ENCODE measurements at regions not wholly inside any gene's neighbourhood (a gene's known extent, or its start where the extent isn't known, plus 50 kb on each side); places are given as distances from the start of the nearest gene placed in this dataset.
"Not testable (repeated sequence)": the region's sequence is repeated elsewhere in the genome, so short reads cannot be mapped to it uniquely, and the experiment has no call there.

- H3K27ac Mint-ChIP-seq (ENCODE audit: unreplicated experiment) = no peak overlapping the region
- H3K27me3 Mint-ChIP-seq (ENCODE audit: low read depth) = peaks cover 8% of the 10 kb centered on the region
- TF ChIP-seq CTCF (IDR thresholded peaks at IDR 0.05) = no peak
- peaks cover 6% of the 10 kb centered on the region for H3K4me1 Mint-ChIP-seq (ENCODE audit: low read depth)
- H3K36me3 Mint-ChIP-seq (ENCODE audit: low read depth) = no peaks in the 10 kb centered on the region
- H3K9me3 Mint-ChIP-seq (ENCODE audit: low read depth) = no peaks in the 10 kb centered on the region
- no peak overlapping the region for H3K4me3 Mint-ChIP-seq (ENCODE audit: unreplicated experiment)
- no peak for DNase-seq (ENCODE audit: low spot score)
Measured at GRCh38 chr10:64690194-64690593, 1169.0 kb downstream of the REEP3 start.

- no peak for DNase-seq (ENCODE audit: low spot score)
- H3K4me3 Mint-ChIP-seq (ENCODE audit: unreplicated experiment) = no peak overlapping the region
- H3K27ac Mint-ChIP-seq (ENCODE audit: unreplicated experiment) = no peak overlapping the region
- no peaks in the 10 kb centered on the region for H3K9me3 Mint-ChIP-seq (ENCODE audit: low read depth)
- H3K27me3 Mint-ChIP-seq (ENCODE audit: low read depth) = peaks cover 6% of the 10 kb centered on the region
- no peak for TF ChIP-seq CTCF (IDR thresholded peaks at IDR 0.05)
- no peaks in the 10 kb centered on the region for H3K4me1 Mint-ChIP-seq (ENCODE audit: low read depth)
- no peaks in the 10 kb centered on the region for H3K36me3 Mint-ChIP-seq (ENCODE audit: low read depth)
Measured at GRCh38 chr10:64699244-64699643, 1178.0 kb downstream of the REEP3 start.

- not testable (repeated sequence) for H3K9me3 Mint-ChIP-seq (ENCODE audit: low read depth); H3K36me3 Mint-ChIP-seq (ENCODE audit: low read depth); DNase-seq (ENCODE audit: low spot score); H3K4me3 Mint-ChIP-seq (ENCODE audit: unreplicated experiment); H3K27ac Mint-ChIP-seq (ENCODE audit: unreplicated experiment); H3K27me3 Mint-ChIP-seq (ENCODE audit: low read depth); H3K4me1 Mint-ChIP-seq (ENCODE audit: low read depth)
Measured at GRCh38 chr10:64702086-64702485, 1180.9 kb downstream of the REEP3 start.

GRCh38 chr10:64708884-64709681 is 1187.9 kb downstream of the REEP3 start:
- Mint-ChIP-seq H3K9me3 (ENCODE audit: low read depth) (no peaks in the 10 kb centered on the region), H3K36me3 (ENCODE audit: low read depth) (no peaks in the 10 kb centered on the region), H3K27ac (ENCODE audit: unreplicated experiment) (no peak overlapping the region), H3K4me3 (ENCODE audit: unreplicated experiment) (no peak overlapping the region), H3K27me3 (ENCODE audit: low read depth) (peaks cover 9% of the 10 kb centered on the region), H3K4me1 (ENCODE audit: low read depth) (no peaks in the 10 kb centered on the region)
- DNase-seq (ENCODE audit: low spot score) = no peak
- TF ChIP-seq CTCF (IDR thresholded peaks at IDR 0.05) = no peak

GRCh38 chr10:64726466-64726865 is 1205.3 kb downstream of the REEP3 start:
- Mint-ChIP-seq H3K27me3 (ENCODE audit: low read depth) (peaks cover 3% of the 10 kb centered on the region), H3K4me3 (ENCODE audit: unreplicated experiment) (no peak overlapping the region), H3K36me3 (ENCODE audit: low read depth) (peaks cover 2% of the 10 kb centered on the region), H3K9me3 (ENCODE audit: low read depth) (peaks cover 8% of the 10 kb centered on the region), H3K4me1 (ENCODE audit: low read depth) (no peaks in the 10 kb centered on the region), H3K27ac (ENCODE audit: unreplicated experiment) (no peak overlapping the region)
- no peak for TF ChIP-seq CTCF (IDR thresholded peaks at IDR 0.05)
- no peak for DNase-seq (ENCODE audit: low spot score)

- Mint-ChIP-seq H3K36me3 (ENCODE audit: low read depth) (peaks cover 2% of the 10 kb centered on the region), H3K27me3 (ENCODE audit: low read depth) (no peaks in the 10 kb centered on the region), H3K27ac (ENCODE audit: unreplicated experiment) (no peak overlapping the region), H3K9me3 (ENCODE audit: low read depth) (peaks cover 3% of the 10 kb centered on the region), H3K4me1 (ENCODE audit: low read depth) (no peaks in the 10 kb centered on the region), H3K4me3 (ENCODE audit: unreplicated experiment) (no peak overlapping the region)
- no peak for TF ChIP-seq CTCF (IDR thresholded peaks at IDR 0.05)
- no peak for DNase-seq (ENCODE audit: low spot score)
Measured at GRCh38 chr10:64731016-64731415, 1209.8 kb downstream of the REEP3 start.
